Smooth muscle cell of the brain vasculature (primary cell): ENCODE measurements at regions not wholly inside any gene's neighbourhood (a gene's known extent, or its start where the extent isn't known, plus 50 kb on each side); places are given as distances from the start of the nearest gene placed in this dataset.

ENCODE experiments used
- DNase-seq: peaks from one replicate; pipeline ENCODE4 v3.0.0-alpha.2; 2012; ENCODE audit warnings: low read depth, low spot score

- no peak for DNase-seq
Measured at GRCh38 chr11:119780222-119780953, 51.4 kb upstream of the NECTIN1 start.

- no peak for DNase-seq
Measured at GRCh38 chr11:119779195-119780071, 50.4 kb upstream of the NECTIN1 start.
